ENCODE measurements at regions not wholly inside any gene's neighbourhood (a gene's known extent, or its start where the extent isn't known, plus 50 kb on each side); places are given as distances from the start of the nearest gene placed in this dataset.

DNA sequence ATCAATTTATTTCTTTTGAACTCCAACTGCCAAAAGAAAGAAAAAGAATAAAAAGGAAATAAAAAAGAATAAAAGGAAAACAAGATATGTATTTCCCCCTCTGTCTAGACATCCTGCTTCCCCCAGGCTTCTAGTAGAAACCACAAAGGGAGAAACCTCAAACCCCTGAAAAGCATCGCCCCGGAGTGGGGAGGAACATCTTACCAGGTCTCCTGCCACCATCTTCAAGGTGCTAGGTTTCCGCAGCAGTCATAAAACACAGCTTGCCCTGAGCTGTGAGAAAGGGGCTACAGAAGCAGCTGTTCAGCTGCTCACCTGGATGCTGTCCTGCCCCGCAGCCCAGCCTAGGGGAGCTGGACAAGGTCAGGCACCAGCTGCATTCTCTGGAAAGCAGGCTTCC lies 487.7 kb downstream of the GADD45G start:
- TF ChIP-seq, protein P1, sequence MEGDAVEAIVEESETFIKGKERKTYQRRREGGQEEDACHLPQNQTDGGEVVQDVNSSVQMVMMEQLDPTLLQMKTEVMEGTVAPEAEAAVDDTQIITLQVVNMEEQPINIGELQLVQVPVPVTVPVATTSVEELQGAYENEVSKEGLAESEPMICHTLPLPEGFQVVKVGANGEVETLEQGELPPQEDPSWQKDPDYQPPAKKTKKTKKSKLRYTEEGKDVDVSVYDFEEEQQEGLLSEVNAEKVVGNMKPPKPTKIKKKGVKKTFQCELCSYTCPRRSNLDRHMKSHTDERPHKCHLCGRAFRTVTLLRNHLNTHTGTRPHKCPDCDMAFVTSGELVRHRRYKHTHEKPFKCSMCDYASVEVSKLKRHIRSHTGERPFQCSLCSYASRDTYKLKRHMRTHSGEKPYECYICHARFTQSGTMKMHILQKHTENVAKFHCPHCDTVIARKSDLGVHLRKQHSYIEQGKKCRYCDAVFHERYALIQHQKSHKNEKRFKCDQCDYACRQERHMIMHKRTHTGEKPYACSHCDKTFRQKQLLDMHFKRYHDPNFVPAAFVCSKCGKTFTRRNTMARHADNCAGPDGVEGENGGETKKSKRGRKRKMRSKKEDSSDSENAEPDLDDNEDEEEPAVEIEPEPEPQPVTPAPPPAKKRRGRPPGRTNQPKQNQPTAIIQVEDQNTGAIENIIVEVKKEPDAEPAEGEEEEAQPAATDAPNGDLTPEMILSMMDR (IDR thresholded peaks at IDR 0.05) = no peak
- no peak for TF ChIP-seq POLR2A (IDR thresholded peaks at IDR 0.05)

Data from gastroesophageal sphincter (tissue), 3 donors.